Mesendoderm (in vitro differentiated cells): ENCODE measurements at regions not wholly inside any gene's neighbourhood (a gene's known extent, or its start where the extent isn't known, plus 50 kb on each side); places are given as distances from the start of the nearest gene placed in this dataset.
"Not testable (repeated sequence)": the region's sequence is repeated elsewhere in the genome, so short reads cannot be mapped to it uniquely, and the experiment has no call there.

Source experiments
- DNase-seq: peaks from one replicate; pipeline ENCODE4 v3.0.0; 2013
- H2AK5ac ChIP-seq: 2 replicates; pipeline ENCODE4 v1.6.1; 2013; ENCODE audit warnings: low read length, inconsistent platforms
- H2BK120ac ChIP-seq: 2 replicates; pipeline ENCODE4 v1.6.1; 2013; ENCODE audit warnings: low read depth, mild to moderate bottlenecking, low read length, moderate library complexity, mixed read lengths
- H2BK15ac ChIP-seq: replicated peaks from 2 replicates; pipeline ENCODE4 v1.6.1; 2013; ENCODE audit warnings: low read depth, mild to moderate bottlenecking, moderate library complexity
- H2BK5ac ChIP-seq: 2 replicates; pipeline ENCODE4 v1.6.1; 2013; ENCODE audit warnings: low read length, inconsistent platforms
- H3K18ac ChIP-seq: 2 replicates; pipeline ENCODE4 v1.6.1; 2013; ENCODE audit warnings: mild to moderate bottlenecking, low read length, mixed read lengths
- H3K23ac ChIP-seq: one replicate; pipeline ENCODE4 v1.6.1; 2013; ENCODE audit warnings: low read length
- H3K27ac ChIP-seq: 2 replicates; pipeline ENCODE4 v1.5.1; 2013; ENCODE audit warnings: low read depth, mild to moderate bottlenecking, inconsistent platforms, low read length, moderate library complexity
- H3K27me3 ChIP-seq: 2 replicates; pipeline ENCODE4 v1.6.1; 2013; ENCODE audit warnings: low read length, control low read depth, mild to moderate bottlenecking, inconsistent platforms; ENCODE audit not compliant: insufficient read depth, poor library complexity
- H3K36me3 ChIP-seq: 2 replicates; pipeline ENCODE4 v1.6.1; 2013; ENCODE audit warnings: low read length, inconsistent platforms; ENCODE audit not compliant: control insufficient read depth, insufficient read depth
- H3K4ac ChIP-seq: one replicate; pipeline ENCODE4 v1.6.1; 2013; ENCODE audit warnings: low read depth, mild to moderate bottlenecking, low read length, moderate library complexity
- H3K4me1 ChIP-seq: 2 replicates; pipeline ENCODE4 v1.6.1; 2013; ENCODE audit warnings: low read depth, low read length, inconsistent platforms; ENCODE audit not compliant: control insufficient read depth
- H3K4me2 ChIP-seq: 2 replicates; pipeline ENCODE4 v1.6.1; 2013; ENCODE audit warnings: low read length
- H3K4me3 ChIP-seq: 2 replicates; pipeline ENCODE4 v1.5.1; 2013; ENCODE audit warnings: mild to moderate bottlenecking, low read length
- H3K56ac ChIP-seq: one replicate; pipeline ENCODE4 v1.6.1; 2013; ENCODE audit warnings: low read length
- H3K79me1 ChIP-seq: 2 replicates; pipeline ENCODE4 v1.6.1; 2013; ENCODE audit warnings: low read length, inconsistent platforms
- H3K79me2 ChIP-seq: 2 replicates; pipeline ENCODE4 v1.6.1; 2013; ENCODE audit warnings: mild to moderate bottlenecking, low read length; ENCODE audit not compliant: control insufficient read depth, insufficient read depth
- H3K9ac ChIP-seq: 2 replicates; pipeline ENCODE4 v1.6.1; 2013; ENCODE audit warnings: low read length, inconsistent platforms
- H4K5ac ChIP-seq: one replicate; pipeline ENCODE4 v1.6.1; 2013; ENCODE audit warnings: low read length
- H4K8ac ChIP-seq: one replicate; pipeline ENCODE4 v1.6.1; 2013; ENCODE audit warnings: low read depth, mild to moderate bottlenecking, control low read depth, low read length, moderate library complexity
- WGBS: extraction: QIAGEN DNeasy Blood & Tissue Kit; methylation state at CpG from one replicate; pipeline ENCODE4 v1.1.7; 2013; ENCODE audit warnings: low lambda C conversion rate, missing lambda C conversion rate; ENCODE audit not compliant: insufficient coverage; ENCODE audit errors: extremely low coverage; 5-methylcytosine and 5-hydroxymethylcytosine counted together

- H3K4me1 ChIP-seq, H3K4me3 ChIP-seq, H2BK120ac ChIP-seq, H2BK5ac ChIP-seq, H3K79me2 ChIP-seq, H3K9ac ChIP-seq, H3K79me1 ChIP-seq, H3K23ac ChIP-seq, H2BK15ac ChIP-seq, DNase-seq, H2AK5ac ChIP-seq, H3K4me2 ChIP-seq, H3K18ac ChIP-seq, H3K4ac ChIP-seq, H3K56ac ChIP-seq, H3K27me3 ChIP-seq, H3K36me3 ChIP-seq, H3K27ac ChIP-seq, H4K5ac ChIP-seq, H4K8ac ChIP-seq: not testable (repeated sequence)
- WGBS, result no CpG with 5 or more reads among the region's 7 CpGs
These were observed 72.4 kb upstream of the KRTAP5-11 start for GRCh38 chr11:71655041-71655440.

GRCh38 chr11:71656513-71656912, 73.8 kb upstream of the KRTAP5-11 start:
- H3K27me3 ChIP-seq, H3K27ac ChIP-seq, H3K23ac ChIP-seq, H4K8ac ChIP-seq, H4K5ac ChIP-seq, H3K4me1 ChIP-seq, H3K79me1 ChIP-seq, H3K9ac ChIP-seq, H3K4ac ChIP-seq, H3K4me2 ChIP-seq, H3K36me3 ChIP-seq, H3K56ac ChIP-seq, H3K18ac ChIP-seq, H3K79me2 ChIP-seq, H2BK120ac ChIP-seq, H2AK5ac ChIP-seq, H2BK5ac ChIP-seq, H2BK15ac ChIP-seq, H3K4me3 ChIP-seq: not testable (repeated sequence)
- peak; percentile 37 for DNase-seq
- no CpG with 5 or more reads among the region's 5 CpGs for WGBS

- not testable (repeated sequence) for H3K4me2 ChIP-seq, DNase-seq, H3K23ac ChIP-seq, H3K4me3 ChIP-seq, H3K36me3 ChIP-seq, H2BK15ac ChIP-seq, H3K4me1 ChIP-seq, H3K79me2 ChIP-seq, H3K9ac ChIP-seq, H4K5ac ChIP-seq, H3K27ac ChIP-seq, H3K27me3 ChIP-seq, H3K56ac ChIP-seq, H3K79me1 ChIP-seq, H2BK120ac ChIP-seq, H2AK5ac ChIP-seq, H3K18ac ChIP-seq, H3K4ac ChIP-seq, H2BK5ac ChIP-seq, H4K8ac ChIP-seq
- WGBS, result no CpG with 5 or more reads among the region's 3 CpGs
These were observed 82.3 kb upstream of the KRTAP5-11 start for GRCh38 chr11:71664941-71665340.

- H3K79me2 ChIP-seq, H3K56ac ChIP-seq, H2AK5ac ChIP-seq, H4K8ac ChIP-seq, DNase-seq, H3K9ac ChIP-seq, H2BK5ac ChIP-seq, H3K27me3 ChIP-seq, H3K4me1 ChIP-seq, H2BK15ac ChIP-seq, H3K4me2 ChIP-seq, H3K4me3 ChIP-seq, H3K18ac ChIP-seq, H3K23ac ChIP-seq, H2BK120ac ChIP-seq, H3K27ac ChIP-seq, H3K79me1 ChIP-seq, H3K36me3 ChIP-seq, H3K4ac ChIP-seq, H4K5ac ChIP-seq: not testable (repeated sequence)
These were observed 115.4 kb upstream of the KRTAP5-11 start for GRCh38 chr11:71698110-71698509.

DNA sequence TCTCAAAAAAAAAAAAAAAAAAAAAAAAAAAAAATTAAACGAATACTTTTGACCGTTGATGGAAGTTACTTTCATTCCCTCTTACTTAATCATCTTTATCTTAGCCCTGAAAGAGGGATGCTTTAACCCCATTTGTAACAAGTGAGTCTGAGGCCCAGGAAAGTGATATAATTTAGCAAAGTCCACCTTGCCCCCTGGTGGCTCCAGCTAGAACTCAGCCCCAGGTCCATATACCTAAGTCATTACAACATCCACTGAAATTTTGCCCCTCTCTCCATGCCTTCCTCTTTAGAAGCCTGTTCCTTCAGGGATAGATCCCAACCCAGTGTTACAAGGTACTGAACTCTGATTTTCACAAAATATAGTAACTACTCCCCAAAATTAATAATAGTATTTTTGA, 116.3 kb upstream of the KRTAP5-11 start:
- H3K23ac ChIP-seq, H3K27me3 ChIP-seq, H3K18ac ChIP-seq, H3K4me2 ChIP-seq, H2BK15ac ChIP-seq, H3K27ac ChIP-seq, H4K5ac ChIP-seq, H2AK5ac ChIP-seq, H3K4me3 ChIP-seq, H2BK5ac ChIP-seq, H3K9ac ChIP-seq, H3K4me1 ChIP-seq, H3K56ac ChIP-seq, H3K79me1 ChIP-seq, H2BK120ac ChIP-seq, H4K8ac ChIP-seq, H3K79me2 ChIP-seq, H3K4ac ChIP-seq, H3K36me3 ChIP-seq: not testable (repeated sequence)
- DNase-seq, result peak; percentile 69
- no CpG with 5 or more reads among the region's 2 CpGs for WGBS

GRCh38 chr11:71701435-71702291, 119.0 kb upstream of the KRTAP5-11 start:
- H3K56ac ChIP-seq, H2AK5ac ChIP-seq, H3K79me1 ChIP-seq, H2BK15ac ChIP-seq, H3K27ac ChIP-seq, DNase-seq, H3K18ac ChIP-seq, H3K4me2 ChIP-seq, H4K5ac ChIP-seq, H3K4ac ChIP-seq, H3K4me1 ChIP-seq, H2BK5ac ChIP-seq, H3K23ac ChIP-seq, H3K36me3 ChIP-seq, H3K4me3 ChIP-seq, H4K8ac ChIP-seq, H2BK120ac ChIP-seq, H3K79me2 ChIP-seq, H3K9ac ChIP-seq, H3K27me3 ChIP-seq: not testable (repeated sequence)
- WGBS, result no CpG with 5 or more reads among the region's 3 CpGs
